ENCODE measurements at regions not wholly inside any gene's neighbourhood (a gene's known extent, or its start where the extent isn't known, plus 50 kb on each side); places are given as distances from the start of the nearest gene placed in this dataset.

DNA sequence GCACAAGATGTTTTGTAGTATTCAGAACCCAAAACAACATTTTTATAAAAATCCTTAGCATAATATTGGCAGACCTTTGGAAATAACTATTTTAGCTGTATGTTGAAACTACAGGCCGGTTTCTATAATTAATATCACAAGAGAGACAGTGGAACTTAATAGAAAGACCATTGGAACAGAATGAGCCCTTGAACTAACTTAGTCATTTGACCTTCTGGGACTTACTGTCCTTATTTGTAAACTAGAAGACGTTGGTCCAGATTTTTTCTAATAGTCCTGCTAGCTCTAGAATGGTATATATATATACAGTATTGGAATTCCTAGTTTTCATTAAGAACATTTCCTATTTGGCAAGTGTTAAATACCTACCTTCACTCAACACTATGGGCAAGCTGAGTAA lies 69.5 kb upstream of the ALDH1A1 start:
- DNase-seq (ENCODE audit: low read depth in 4 of 4, low spot score in 3 of 4), result no peak

DNA sequence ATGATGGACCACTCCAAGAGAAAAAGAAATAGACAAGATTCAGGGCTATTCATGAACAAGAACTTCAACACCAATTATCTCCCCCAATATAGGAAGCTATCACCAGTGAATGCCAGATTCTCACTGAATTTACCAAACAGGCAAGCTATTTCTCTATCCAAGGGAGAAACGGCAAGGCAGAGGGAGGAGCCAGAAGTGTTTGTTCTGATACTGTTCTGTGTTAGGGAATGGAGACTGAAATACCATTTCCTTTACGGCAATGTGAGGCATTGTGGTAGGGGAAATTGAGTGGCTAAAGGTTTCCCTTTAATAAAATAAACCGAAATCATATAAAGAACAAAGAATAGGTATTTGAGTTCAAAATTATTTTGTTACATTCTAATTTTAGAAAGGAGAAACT lies 68.0 kb upstream of the ALDH1A1 start:
- no peak for DNase-seq (ENCODE audit: low read depth in 4 of 4, low spot score in 3 of 4)

DNA sequence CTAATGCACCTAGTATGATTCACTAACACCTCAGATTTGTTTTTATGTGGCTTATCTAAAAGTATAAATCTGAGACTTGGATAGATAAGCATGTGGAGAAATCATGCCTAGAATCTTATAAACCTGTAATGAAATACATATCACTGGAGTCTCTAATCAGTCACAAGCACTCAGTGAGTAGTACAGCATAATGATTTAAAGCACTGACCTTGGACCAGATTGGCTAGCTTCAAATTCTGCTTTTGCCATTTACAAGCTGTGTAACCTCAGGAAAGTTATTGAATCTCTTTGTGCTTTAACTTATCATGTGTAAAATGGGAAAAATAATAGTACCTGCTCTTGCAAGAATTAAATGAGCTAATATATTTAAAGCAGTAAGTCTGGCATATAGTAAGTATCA lies 61.2 kb upstream of the ALDH1A1 start:
- no peak for DNase-seq (ENCODE audit: low read depth in 4 of 4, low spot score in 3 of 4)

DNA sequence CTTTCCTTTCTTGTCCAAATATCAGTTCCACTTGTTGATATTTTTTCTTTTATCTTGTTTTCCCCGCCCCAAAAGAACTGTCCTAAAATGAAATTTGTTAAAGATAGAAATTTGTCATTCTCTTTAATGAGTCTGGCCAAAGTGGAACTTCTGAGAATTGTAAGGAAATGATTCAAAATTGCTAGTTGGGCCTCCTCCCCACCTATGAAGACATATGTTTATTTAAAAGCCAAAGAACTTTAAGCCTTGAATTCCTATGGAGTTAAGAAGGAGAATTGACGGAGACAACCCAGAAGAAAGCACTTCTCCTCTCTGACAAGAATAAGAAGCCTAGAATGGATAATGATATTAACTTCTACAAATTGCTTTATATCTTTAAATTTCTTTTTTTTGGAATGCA lies 59.1 kb upstream of the ALDH1A1 start:
- DNase-seq (ENCODE audit: low read depth in 4 of 4, low spot score in 3 of 4), result no peak

DNA sequence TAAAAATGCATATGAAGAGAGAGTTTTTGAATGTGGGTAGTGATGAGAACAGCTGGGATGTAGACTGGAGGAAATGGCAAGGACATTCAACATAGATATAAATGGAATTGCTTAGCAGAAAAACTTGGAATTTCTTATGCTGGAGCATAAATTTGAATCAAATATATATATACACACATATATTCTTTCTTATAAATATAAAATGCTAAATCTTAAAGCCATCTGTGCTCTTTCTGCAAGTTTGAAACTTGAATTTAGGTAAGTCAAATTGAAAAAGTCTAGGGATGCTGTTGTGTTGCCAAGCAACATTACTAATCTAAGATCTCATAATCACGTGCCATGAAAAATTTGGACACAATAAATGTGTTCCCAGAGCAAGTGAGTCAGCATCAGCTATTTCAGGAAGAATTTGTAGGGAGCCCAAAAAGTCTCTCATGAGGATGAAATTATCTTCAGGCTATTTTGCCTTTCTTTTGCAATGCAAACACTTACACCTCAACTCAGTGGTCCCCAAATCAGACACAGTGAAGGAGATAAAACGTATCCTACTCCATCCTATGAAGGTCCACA lies 58.4 kb upstream of the ALDH1A1 start:
- DNase-seq (ENCODE audit: low read depth in 4 of 4, low spot score in 3 of 4), result no peak

DNA sequence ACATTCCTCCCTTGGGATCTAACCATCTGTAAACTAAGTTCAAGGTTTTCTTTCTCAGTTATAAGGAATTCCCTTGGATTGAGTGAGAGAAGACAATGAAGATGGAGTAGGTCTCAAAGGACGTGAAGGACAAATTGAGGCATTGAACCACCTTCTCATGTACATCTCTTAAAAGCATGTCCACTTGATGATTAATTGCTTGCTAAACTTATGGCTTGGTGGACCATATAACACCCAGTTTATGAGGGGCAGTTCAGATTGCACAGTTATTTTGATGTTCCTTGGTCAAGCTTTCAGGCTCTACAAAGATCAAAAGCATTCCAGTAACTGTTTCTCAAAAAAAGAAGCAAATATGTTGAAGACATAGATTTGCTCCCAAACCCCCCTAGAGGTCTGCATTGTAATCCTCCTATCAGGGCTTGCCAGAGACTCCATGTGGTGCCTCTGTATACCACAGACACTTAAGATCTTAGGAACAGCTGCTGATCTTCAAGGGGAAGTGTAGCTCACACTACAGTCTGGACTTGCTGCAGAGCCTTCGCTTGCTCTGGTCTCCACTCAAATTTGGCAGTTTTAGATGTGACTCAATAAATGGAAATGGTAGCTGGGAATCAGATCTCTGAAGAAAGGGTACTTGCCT lies 56.9 kb upstream of the ALDH1A1 start:
- no peak for DNase-seq (ENCODE audit: low read depth in 4 of 4, low spot score in 3 of 4)

DNA sequence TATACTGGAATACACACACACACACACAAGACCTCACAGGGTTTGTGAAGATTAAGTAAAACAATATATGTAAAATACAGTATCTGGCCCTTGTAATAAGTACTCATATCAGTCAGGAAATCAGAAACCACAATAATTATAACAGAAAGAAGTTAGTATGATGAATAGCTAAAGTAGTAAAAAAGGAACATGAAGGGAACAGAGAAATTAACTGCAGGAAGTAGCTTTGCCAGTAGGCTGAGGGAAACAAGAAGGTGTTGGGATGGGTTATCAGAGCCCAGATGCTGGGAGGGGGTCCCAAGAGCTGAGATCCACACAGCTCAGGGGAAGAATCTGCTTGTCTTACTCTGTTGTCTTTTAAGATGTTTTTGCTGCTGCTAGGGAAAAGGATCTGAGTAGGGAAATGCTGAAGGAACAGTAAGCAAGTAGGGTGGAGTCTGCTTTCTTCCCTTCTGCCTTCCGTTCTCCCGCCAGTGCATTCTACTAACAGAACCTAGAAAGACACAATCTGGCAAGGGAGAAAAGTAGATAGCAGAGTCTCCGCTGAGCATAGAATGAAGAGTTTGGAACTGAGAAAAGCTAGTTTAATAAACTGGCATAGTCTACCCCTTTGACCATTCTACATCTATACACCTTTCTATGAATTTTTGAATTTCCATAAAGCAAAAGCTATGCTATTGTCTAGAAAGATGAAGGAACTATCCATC lies 55.3 kb upstream of the ALDH1A1 start:
- DNase-seq (ENCODE audit: low read depth in 4 of 4, low spot score in 3 of 4), result no peak

DNA sequence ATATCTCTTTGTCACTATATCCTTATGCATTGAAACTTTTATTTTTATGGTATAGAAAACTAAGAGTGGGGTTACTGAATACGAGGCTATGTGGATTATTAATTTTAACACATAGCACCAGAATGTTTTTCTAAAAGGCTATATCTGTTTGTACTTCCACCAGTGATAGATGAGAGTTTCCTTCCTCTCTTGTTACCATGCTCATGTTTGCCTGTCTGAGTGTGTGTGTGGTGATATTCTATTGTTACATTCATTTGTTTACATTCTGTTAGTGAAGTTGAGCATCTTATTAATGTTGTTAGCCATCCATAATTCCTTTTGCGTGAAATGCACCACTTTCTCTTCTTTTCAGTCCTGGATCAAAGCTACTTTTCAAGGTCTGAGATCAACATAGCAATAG lies 54.1 kb upstream of the ALDH1A1 start:
- no peak for DNase-seq (ENCODE audit: low read depth in 4 of 4, low spot score in 3 of 4)

Measured in left renal pelvis (tissue), 4 donors.